D721Med (cell line): ENCODE measurements at regions not wholly inside any gene's neighbourhood (a gene's known extent, or its start where the extent isn't known, plus 50 kb on each side); places are given as distances from the start of the nearest gene placed in this dataset.

Source experiments
- DNase-seq: peaks from one replicate; pipeline ENCODE4 v3.0.0; 2011; ENCODE audit warnings: low spot score; ENCODE audit not compliant: insufficient read length
- FAIRE-seq: peaks from 2 replicates; lab custom pipeline; 2011; peaks lifted over from hg19 to GRCh38; lab: Jason Lieb, UNC
- TF ChIP-seq, protein P1 (sequence below): IDR thresholded peaks from 2 replicates; pipeline ENCODE4 v1.5.1; 2012; ENCODE audit warnings: mild to moderate bottlenecking, control low read depth; ENCODE audit not compliant: insufficient read depth; ENCODE audit errors: missing control alignments

DNA sequence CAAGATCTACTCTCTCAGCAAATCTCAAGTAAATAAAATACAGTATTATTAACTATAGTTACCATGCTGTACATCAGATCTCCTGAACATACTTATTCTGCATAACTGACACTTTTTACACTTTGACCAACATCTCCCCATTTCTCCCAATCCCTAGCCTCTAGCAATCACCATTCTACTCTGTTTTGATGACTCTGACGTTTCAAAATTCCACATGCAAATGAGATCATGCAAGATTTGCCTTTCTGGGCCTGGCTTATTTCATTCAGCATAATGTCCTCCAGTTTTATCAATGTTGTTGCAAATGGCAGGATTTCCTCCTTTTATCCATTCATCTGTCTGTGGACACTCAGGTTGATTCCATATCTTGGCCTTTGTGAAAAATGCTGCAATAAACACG is 266.3 kb downstream of the RFPL4B start:
- FAIRE-seq (no peak), DNase-seq (no peak)
- TF ChIP-seq, protein P1, sequence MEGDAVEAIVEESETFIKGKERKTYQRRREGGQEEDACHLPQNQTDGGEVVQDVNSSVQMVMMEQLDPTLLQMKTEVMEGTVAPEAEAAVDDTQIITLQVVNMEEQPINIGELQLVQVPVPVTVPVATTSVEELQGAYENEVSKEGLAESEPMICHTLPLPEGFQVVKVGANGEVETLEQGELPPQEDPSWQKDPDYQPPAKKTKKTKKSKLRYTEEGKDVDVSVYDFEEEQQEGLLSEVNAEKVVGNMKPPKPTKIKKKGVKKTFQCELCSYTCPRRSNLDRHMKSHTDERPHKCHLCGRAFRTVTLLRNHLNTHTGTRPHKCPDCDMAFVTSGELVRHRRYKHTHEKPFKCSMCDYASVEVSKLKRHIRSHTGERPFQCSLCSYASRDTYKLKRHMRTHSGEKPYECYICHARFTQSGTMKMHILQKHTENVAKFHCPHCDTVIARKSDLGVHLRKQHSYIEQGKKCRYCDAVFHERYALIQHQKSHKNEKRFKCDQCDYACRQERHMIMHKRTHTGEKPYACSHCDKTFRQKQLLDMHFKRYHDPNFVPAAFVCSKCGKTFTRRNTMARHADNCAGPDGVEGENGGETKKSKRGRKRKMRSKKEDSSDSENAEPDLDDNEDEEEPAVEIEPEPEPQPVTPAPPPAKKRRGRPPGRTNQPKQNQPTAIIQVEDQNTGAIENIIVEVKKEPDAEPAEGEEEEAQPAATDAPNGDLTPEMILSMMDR, result no peak

DNA sequence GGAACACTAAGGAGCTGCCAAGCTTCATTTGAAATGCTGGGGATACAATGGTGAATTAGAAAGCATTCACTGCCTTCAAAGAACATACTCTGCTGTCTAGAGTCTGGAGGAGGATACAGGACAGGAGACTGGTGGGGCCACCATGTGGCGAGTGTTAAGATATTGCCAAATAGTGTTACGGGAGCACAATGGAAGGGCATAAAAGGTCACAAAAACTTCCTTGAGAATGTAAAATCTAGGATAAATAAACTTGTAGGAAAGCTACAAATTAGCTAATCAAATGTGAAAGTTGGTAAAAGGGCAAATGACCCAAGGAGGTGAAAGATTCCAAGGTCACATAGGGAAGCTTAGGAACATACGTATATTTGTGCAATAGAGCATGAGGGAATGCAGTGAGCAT is 271.7 kb downstream of the RFPL4B start:
- TF ChIP-seq, protein P1, result peak; percentile 47
- no peak for FAIRE-seq
- DNase-seq, result no peak

DNA sequence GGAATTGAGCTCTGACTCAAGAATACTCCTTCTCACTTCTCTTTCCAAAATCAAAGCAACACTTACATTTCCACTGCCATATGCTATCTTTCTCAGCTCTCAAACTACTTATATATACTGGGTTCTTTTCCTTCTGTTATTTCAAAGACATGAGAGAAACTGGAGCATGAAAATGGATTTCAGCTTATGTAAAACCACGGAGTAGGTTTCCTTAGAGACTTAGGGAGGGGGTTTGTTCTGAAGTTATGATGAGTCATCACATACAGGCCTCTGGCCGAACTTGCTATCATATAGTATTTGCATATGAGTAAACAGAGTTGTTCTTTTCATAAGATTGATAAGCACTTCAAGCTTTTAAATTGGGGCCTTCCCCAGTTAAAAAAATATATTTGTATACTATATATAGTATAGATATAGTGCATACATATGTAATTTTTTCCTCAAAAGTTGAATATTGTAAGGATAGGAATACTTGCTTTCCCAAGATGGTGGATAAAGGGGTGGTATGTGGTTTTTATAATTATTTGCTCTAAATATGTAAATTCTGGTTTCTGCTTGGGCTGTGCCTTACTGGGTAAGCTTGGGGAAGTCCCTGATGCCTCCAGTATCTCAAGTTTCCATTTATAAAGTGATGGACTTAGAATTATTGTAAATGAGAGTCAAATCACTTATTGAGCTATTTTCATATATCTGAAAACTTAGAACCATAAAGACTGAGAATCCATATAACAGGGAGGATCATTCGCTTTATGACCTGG is 273.9 kb downstream of the RFPL4B start:
- DNase-seq (no peak), FAIRE-seq (no peak)
- TF ChIP-seq, protein P1, result no peak

DNA sequence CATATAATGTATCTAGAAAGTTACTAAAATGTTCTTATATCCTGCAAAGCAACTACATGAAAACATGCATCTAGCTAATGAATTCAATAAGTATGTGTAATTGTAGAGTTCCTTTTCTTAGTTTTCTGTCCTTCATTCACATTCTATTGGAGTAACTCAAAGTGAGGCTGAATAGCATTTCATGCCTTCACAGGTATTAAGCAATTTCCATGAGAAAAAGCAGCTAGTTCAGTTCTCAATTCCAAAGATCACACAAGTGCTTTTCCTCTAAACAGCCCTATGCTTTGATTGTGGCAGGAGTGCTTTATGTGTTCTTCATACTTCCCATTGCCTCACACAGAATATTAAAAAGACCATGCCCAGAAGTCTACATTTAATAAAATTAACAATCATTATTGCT is 274.9 kb downstream of the RFPL4B start:
- DNase-seq (no peak), FAIRE-seq (no peak)
- TF ChIP-seq, protein P1, result no peak

GRCh38 chr6:112626468-112627082 is 279.4 kb downstream of the RFPL4B start:
- FAIRE-seq (no peak), DNase-seq (no peak)
- TF ChIP-seq, protein P1, result no peak

GRCh38 chr6:112634376-112634775 is 287.2 kb downstream of the RFPL4B start:
- DNase-seq (no peak), FAIRE-seq (no peak)
- TF ChIP-seq, protein P1, result no peak
